Activated CD4-positive, CD25-positive, alpha-beta regulatory T cell (primary cell): ENCODE measurements at regions not wholly inside any gene's neighbourhood (a gene's known extent, or its start where the extent isn't known, plus 50 kb on each side); places are given as distances from the start of the nearest gene placed in this dataset.
A peak's percentile ranks its signal among the peaks of the same experiment; 100 is the strongest.
"Not testable (repeated sequence)": the region's sequence is repeated elsewhere in the genome, so short reads cannot be mapped to it uniquely, and the experiment has no call there.

ENCODE experiments used
- DNase-seq, 4 experiments: peaks; one replicate each; lab custom pipeline; 2025; lab: John Stamatoyannopoulos, UW

DNA sequence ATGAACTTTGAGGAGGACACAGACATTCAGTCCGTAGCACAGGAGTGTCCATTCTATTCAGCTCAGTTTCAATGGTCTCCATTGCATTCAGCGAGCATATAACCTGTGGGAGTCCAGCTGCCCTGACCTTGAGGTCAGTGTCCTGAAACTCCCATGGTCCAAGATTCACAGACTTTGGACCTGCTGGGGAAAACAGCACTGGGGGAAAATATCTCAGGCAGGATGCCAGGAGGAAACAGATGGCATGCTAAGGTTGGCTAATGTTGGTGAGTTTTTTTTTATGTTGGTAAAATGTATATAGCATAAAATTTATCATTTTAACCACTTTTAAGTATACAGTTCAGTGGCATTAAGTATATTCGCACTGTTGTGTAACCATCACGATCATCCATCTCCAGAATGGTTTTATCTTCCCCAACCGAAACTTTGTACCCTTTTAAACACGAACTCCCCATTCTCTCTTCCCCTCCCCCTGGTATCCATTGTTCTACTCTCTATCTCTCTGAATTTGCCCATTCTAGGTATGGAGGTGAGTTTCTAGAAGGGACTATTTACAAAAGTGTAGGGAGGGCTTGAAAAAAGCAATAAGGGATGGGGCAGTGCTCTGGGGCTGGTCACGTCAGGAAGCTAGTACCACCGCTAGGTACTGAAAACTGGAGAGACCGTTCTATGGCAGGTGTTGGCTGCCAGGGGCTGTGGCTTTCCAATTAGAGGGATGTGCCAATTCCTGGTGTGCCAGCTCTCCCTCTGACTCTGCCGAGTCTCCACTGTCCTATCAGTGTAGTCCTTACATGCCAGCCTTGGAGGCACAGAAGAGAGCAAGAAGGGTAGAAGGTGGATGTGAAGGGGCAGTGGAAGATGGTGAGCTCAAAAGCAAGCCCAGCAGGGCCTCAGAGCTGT is 85.3 kb downstream of the FOXD2 start:
- no peak for DNase-seq

GRCh38 chr1:47523835-47524215 is 86.0 kb downstream of the FOXD2 start:
- no peak for DNase-seq

DNA sequence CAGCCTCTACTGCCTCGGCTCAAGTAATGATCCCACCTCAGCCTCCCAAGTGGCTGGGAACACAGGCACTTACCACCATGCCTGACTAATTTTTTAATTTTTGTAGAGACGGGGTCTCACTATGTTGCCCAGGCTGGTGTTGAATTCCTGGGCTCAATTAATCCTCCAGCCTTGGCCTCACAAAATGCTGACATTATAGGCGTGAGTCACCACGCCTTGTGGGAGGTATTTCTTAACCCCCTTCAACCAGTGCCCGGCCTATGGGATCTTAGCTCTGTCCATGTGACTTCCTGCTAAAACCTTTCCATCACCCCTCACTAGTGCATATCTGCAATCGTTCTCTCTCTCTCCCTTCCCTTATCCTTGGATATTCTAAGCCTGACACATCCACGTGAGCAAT is 86.4 kb downstream of the FOXD2 start:
- DNase-seq: no peak

DNA sequence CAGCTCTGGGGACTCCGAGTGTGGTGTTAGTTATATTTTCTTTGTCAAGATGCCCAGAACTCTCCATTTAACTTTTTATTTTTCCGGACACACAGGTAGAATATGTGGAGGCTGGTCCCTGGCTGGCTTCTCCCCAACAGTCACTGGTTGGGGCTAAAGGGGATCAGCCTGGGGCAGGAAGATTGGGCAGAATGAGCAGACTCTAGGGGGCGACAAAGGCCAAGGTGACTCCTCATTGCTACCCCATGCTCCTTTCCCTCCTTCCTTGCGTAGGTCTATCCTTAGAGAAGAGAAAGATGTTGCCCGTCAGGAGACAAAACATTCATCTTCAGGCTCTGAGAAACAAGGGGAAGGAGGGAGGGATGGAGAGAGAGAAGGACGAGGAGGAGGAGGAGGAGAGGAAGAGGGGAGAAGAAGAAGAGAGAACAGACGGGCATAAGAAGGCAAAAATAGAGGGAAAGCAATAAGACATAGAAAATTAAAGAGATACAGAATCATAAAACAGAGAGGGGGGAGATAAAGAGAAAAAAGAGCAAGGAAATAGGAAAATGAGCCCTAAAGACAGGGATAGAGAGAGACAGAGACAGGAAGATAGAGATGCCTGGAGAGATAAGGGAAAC is 89.9 kb downstream of the FOXD2 start:
- no peak for DNase-seq

GRCh38 chr1:47529520-47530098 is 91.8 kb downstream of the FOXD2 start:
- DNase-seq: no peak

GRCh38 chr1:47532921-47533792 is 95.3 kb downstream of the FOXD2 start:
- peak in 1 of 4 experiments; percentile 3 for DNase-seq

- DNase-seq: no peak
Measured at GRCh38 chr1:47533793-47534328, 96.0 kb downstream of the FOXD2 start.

- DNase-seq: no peak
Measured at GRCh38 chr1:47534436-47534835, 96.6 kb downstream of the FOXD2 start.

DNA sequence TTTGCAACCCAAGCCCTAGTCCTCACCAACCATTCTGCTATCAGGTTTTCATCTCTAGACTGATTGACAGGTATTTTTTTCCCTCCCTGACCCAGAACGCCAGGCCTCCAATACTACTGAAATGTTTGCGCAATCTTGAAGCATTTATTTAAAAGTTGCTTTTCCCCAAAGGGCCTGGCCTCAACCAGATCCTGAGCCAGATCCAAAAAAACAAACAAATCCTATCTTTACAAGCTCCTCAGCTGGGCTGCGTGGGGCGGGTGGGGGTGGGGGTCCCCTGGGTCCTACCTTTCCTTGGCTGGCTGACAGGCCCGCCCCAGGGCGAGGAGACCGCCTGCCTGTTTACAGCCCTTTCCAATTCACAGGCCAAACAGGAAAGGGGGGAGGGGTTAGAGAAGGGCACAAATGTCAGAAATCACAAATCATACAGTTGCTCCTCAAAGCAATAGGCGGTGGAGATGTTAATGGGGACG is 98.8 kb downstream of the FOXD2 start:
- no peak for DNase-seq

DNA sequence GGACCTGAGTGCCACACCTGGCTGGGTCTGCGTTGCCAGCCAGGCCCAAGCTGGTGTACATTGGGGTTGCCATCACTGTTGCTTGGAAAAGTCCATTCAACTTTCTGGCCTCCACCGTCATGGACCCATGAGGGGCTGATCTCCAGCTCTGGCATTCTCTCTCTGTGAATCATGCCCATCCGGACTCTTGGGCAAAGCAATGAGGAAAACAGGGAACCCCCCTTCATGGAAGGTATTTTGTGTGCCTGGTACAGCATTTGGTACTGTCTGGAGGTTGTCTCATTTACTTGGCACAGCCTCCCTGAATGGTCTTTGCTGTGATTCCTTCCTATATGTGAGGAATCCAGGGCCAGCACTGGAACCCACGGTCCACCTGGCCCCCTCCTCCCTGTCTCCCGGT is 99.4 kb downstream of the FOXD2 start:
- no peak for DNase-seq

GRCh38 chr1:47537966-47538365 is 100.1 kb downstream of the FOXD2 start:
- no peak for DNase-seq

- DNase-seq: not testable (repeated sequence)
Measured at GRCh38 chr1:47538530-47538929, 100.7 kb downstream of the FOXD2 start.

GRCh38 chr1:47541705-47542104 is 103.9 kb downstream of the FOXD2 start:
- DNase-seq: not testable (repeated sequence)

DNA sequence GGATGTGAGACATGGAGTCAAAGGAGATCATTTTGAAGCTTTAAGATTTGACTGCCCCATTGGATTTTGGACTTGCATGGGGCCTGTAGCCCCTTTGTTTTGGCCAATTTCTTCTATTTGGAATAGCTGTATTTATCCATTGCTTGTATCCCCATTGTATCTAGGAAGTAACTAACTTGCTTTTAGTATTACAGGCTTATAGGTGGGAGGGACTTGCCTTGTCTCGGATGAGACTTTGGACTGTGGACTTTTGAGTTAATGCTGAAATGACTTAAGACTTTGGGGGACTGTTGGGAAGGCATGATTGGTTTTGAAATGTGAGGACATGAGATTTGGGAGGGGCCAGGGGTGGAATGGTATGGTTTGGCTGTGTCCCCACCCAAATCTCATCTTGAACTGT is 105.2 kb downstream of the FOXD2 start:
- not testable (repeated sequence) for DNase-seq

- no peak for DNase-seq
Measured at GRCh38 chr1:47545912-47546483, 108.2 kb downstream of the FOXD2 start.

- no peak for DNase-seq
Measured at GRCh38 chr1:47547753-47548573, 110.1 kb downstream of the FOXD2 start.

DNA sequence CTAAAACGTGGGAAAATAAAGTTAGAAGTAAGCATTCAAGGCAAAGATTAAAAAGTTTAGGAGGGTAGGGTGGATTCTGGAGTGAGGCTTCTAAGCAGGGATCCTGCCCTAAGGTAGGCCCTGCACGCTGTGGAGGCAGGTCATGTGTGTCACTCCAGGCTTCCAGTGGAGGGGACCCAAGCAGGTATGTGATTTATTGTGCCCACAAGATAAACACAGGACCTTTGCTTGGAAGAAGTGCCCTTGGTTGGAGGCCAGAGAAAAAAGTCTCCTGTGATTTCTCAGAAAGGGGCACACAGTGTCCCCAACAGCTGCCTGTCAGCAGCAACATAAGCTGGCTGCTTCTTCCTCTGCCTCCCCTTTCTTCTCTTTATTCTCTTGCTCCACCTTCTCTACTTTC is 110.8 kb downstream of the FOXD2 start:
- no peak for DNase-seq

GRCh38 chr1:47549532-47549931 is 111.7 kb downstream of the FOXD2 start:
- no peak for DNase-seq

DNA sequence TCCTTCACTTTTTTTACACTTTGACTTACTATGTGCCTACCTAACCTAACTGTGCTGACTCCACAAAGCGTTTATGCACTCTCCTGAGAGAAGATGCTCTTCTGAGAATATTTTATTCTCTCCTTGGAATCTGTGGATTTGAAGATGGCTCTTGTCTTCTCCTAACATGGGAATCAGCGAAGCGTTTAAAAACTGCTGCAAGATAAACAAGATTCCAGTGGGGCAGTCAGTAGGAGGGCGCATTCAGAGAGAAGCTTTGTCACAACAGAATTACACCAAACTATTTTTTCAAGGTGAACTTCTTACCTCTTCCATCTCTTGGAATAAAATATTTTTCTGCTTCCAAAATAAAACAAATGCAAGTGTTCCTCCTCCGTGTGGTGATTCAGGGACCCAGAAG is 113.1 kb downstream of the FOXD2 start:
- DNase-seq: no peak

DNA sequence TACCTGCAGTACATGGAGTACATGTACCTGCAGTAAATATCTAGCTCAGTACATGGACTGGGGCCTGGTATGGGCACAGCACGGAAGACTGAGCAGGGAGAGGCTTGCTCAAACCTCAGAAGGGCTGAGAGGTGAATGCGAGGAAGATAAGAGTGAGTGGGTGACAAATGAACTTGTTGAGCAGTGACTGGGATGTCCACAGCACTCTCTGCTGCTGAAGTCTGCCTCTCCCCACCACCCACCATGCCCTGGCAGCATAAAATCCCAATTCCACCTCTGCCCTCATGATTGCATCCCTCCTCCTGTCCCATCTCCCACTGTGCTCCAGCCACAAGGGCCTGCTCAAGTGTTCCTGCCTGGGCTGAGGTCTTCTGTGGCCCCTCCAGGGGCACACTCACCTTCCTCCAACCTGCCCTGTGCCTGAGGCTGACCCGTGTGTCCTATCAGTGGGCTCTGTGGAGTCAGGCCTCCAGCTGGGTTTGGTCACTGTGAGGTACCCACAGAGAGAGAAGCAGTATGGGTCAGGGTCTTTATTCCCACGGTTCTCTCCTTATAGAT is 114.2 kb downstream of the FOXD2 start:
- DNase-seq: no peak
